GM23338 (cell line): ENCODE measurements at regions not wholly inside any gene's neighbourhood (a gene's known extent, or its start where the extent isn't known, plus 50 kb on each side); places are given as distances from the start of the nearest gene placed in this dataset.

Experiments used
- ATAC-seq: fragments of 200-7000 bp; cut with Tn5 transposase; 3 replicates; pipeline ENCODE4 v1.9.1; 2020
- DNase-seq: peaks from one replicate; pipeline ENCODE4 v3.0.0-alpha.2; 2015; ENCODE audit warnings: low spot score
- H2AFZ ChIP-seq: fragments of 200-600 bp; sonication (generic); 2 replicates; pipeline ENCODE4 v1.8.0; 2016; ENCODE audit warnings: antibody characterized with exemption, mild to moderate bottlenecking, moderate library complexity
- H3F3A ChIP-seq: fragments of 200-600 bp; sonication (generic); replicated peaks from 2 replicates; pipeline ENCODE4 v1.8.0; 2017; ENCODE audit warnings: antibody characterized with exemption, mixed run types, low read depth
- H3K27ac ChIP-seq: fragments of 200-600 bp; sonication (generic); 2 replicates; pipeline ENCODE4 v1.6.1; 2016; ENCODE audit warnings: low read depth
- H3K27me3 ChIP-seq: fragments of 200-600 bp; sonication (generic); 2 replicates; pipeline ENCODE4 v1.8.0; 2016; ENCODE audit warnings: mild to moderate bottlenecking, mixed run types, moderate library complexity; ENCODE audit not compliant: insufficient read depth
- H3K36me3 ChIP-seq: fragments of 200-600 bp; sonication (generic); 2 replicates; pipeline ENCODE4 v1.8.0; 2016; ENCODE audit warnings: mild to moderate bottlenecking; ENCODE audit not compliant: insufficient read depth
- H3K4me1 ChIP-seq: fragments of 200-600 bp; sonication (generic); 2 replicates; pipeline ENCODE4 v1.8.0; 2016; ENCODE audit warnings: mild to moderate bottlenecking, moderate library complexity; ENCODE audit not compliant: insufficient read depth
- H3K4me2 ChIP-seq: fragments of 200-600 bp; sonication (generic); 2 replicates; pipeline ENCODE4 v1.7.1; 2017; ENCODE audit warnings: mixed run types
- H3K4me3 ChIP-seq: fragments of 200-600 bp; sonication (generic); 2 replicates; pipeline ENCODE4 v1.6.1; 2016; ENCODE audit warnings: mixed run types
- H3K79me2 ChIP-seq: fragments of 200-600 bp; sonication (generic); replicated peaks from 2 replicates; pipeline ENCODE4 v1.8.0; 2017; ENCODE audit warnings: mild to moderate bottlenecking; ENCODE audit not compliant: insufficient read depth
- H3K9me2 ChIP-seq: fragments of 200-600 bp; sonication (generic); 2 replicates; pipeline ENCODE4 v1.8.0; 2017; ENCODE audit not compliant: insufficient read depth
- H4K20me1 ChIP-seq: fragments of 200-600 bp; sonication (generic); replicated peaks from 2 replicates; pipeline ENCODE4 v1.8.0; 2017; ENCODE audit warnings: mild to moderate bottlenecking; ENCODE audit not compliant: insufficient read depth
- H3K27ac Mint-ChIP-seq: 2 replicates; pipeline ENCODE4 v1.8.0; 2020; ENCODE audit warnings: inconsistent platforms, mild to moderate bottlenecking, moderate library complexity, mixed read lengths
- H3K27me3 Mint-ChIP-seq: 3 replicates; pipeline ENCODE4 v1.8.0; 2022; ENCODE audit warnings: low read depth, mild to moderate bottlenecking, moderate library complexity, mixed read lengths, inconsistent platforms; ENCODE audit not compliant: insufficient read depth, poor library complexity
- H3K36me3 Mint-ChIP-seq: 3 replicates; pipeline ENCODE4 v1.8.0; 2021; ENCODE audit warnings: low read depth, mild to moderate bottlenecking, inconsistent platforms, moderate library complexity, mixed read lengths
- H3K4me1 Mint-ChIP-seq: 3 replicates; pipeline ENCODE4 v1.8.0; 2020; ENCODE audit warnings: mild to moderate bottlenecking, inconsistent platforms, mixed read lengths
- H3K4me3 Mint-ChIP-seq: 3 replicates; pipeline ENCODE4 v1.8.0; 2021; ENCODE audit warnings: moderate library complexity, mild to moderate bottlenecking, inconsistent platforms, mixed read lengths
- H3K9me3 Mint-ChIP-seq: 3 replicates; pipeline ENCODE4 v1.8.0; 2020; ENCODE audit warnings: moderate library complexity, mild to moderate bottlenecking, inconsistent platforms, mixed read lengths
- CREB1 ChIP-seq: fragments of 250-450 bp; sonication (Bioruptor Pico); IDR thresholded peaks from 2 replicates; pipeline ENCODE4 v1.5.0; 2020; ENCODE audit warnings: low read depth, mild to moderate bottlenecking, moderate library complexity
- EZH2 ChIP-seq: fragments of 200-600 bp; sonication (generic); IDR thresholded peaks from one replicate; pipeline ENCODE4 v1.8.0; 2017; ENCODE audit warnings: antibody characterized with exemption, mild to moderate bottlenecking, low read depth; ENCODE audit not compliant: unreplicated experiment
- EZH2phosphoT487 ChIP-seq: fragments of 200-600 bp; sonication (generic); IDR thresholded peaks from one replicate; pipeline ENCODE4 v1.8.1; 2018; ENCODE audit warnings: antibody characterized with exemption; ENCODE audit not compliant: unreplicated experiment
- JUNB ChIP-seq: IDR thresholded peaks from one replicate; pipeline ENCODE4 v1.6.1; 2016; ENCODE audit warnings: antibody characterized with exemption; ENCODE audit not compliant: unreplicated experiment
- NANOG ChIP-seq: IDR thresholded peaks from 2 replicates; pipeline ENCODE4 v1.6.1; 2016; ENCODE audit warnings: antibody characterized with exemption, borderline replicate concordance
- POLR2AphosphoS5 ChIP-seq: IDR thresholded peaks from 2 replicates; pipeline ENCODE4 v1.6.1; 2016; ENCODE audit warnings: antibody characterized with exemption, low read depth
- STAT1 ChIP-seq: IDR thresholded peaks from one replicate; pipeline ENCODE4 v1.6.1; 2016; ENCODE audit warnings: antibody characterized with exemption; ENCODE audit not compliant: unreplicated experiment
- ZNF114 ChIP-seq: fragments of 250-450 bp; sonication (Bioruptor Pico); IDR thresholded peaks from 2 replicates; pipeline ENCODE4 v1.5.0; 2020; ENCODE audit warnings: mild to moderate bottlenecking, moderate library complexity
- ZNF331 ChIP-seq: fragments of 250-450 bp; sonication (Bioruptor Pico); IDR thresholded peaks from 2 replicates; pipeline ENCODE4 v1.5.0; 2020; ENCODE audit warnings: low read depth, mild to moderate bottlenecking, moderate library complexity
- TF ChIP-seq, protein P1 (sequence below), 2 experiments: fragments of 200-600 bp in 1 of 2; sonication (generic) in 1 of 2; conservative IDR thresholded peaks; 2 replicates each; pipeline versions ENCODE4 v1.5.1 to v1.6.1; 2016 to 2017; ENCODE audit warnings: antibody characterized with exemption in 2 of 2, low read depth in 2 of 2, mild to moderate bottlenecking in 2 of 2, moderate library complexity in 1 of 2
- TF ChIP-seq, protein P2 (sequence below): IDR thresholded peaks from one replicate; pipeline ENCODE4 v1.6.1; 2018; ENCODE audit warnings: antibody characterized with exemption; ENCODE audit not compliant: unreplicated experiment
- TF ChIP-seq, protein P3 (sequence below): IDR thresholded peaks from 2 replicates; pipeline ENCODE4 v1.6.1; 2016; ENCODE audit warnings: antibody characterized with exemption
- TF ChIP-seq, protein P4 (sequence below): fragments of 250-450 bp; sonication (Bioruptor Pico); IDR thresholded peaks from 2 replicates; pipeline ENCODE4 v1.5.0; 2020; ENCODE audit warnings: mild to moderate bottlenecking, moderate library complexity

DNA sequence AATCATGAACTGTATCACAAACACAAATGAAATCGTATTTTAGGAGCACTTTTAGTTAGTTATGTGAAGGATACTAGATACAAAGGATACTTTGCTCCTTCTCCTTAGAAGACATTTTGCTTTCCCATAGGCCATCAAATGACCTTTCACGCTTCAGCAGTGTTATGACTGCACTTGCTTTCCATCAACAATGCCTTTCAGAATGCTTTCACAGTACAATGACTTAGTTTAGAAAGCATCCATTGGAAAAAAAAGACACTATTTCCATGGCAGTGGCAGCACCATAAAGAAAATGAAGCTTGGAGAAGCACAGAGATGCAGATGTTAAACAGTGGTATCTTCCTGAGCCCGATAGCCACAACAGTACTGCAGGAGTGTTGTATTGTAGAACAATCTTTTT is 203.9 kb downstream of the PCSK1 start (continued):
- TF ChIP-seq, protein P1, sequence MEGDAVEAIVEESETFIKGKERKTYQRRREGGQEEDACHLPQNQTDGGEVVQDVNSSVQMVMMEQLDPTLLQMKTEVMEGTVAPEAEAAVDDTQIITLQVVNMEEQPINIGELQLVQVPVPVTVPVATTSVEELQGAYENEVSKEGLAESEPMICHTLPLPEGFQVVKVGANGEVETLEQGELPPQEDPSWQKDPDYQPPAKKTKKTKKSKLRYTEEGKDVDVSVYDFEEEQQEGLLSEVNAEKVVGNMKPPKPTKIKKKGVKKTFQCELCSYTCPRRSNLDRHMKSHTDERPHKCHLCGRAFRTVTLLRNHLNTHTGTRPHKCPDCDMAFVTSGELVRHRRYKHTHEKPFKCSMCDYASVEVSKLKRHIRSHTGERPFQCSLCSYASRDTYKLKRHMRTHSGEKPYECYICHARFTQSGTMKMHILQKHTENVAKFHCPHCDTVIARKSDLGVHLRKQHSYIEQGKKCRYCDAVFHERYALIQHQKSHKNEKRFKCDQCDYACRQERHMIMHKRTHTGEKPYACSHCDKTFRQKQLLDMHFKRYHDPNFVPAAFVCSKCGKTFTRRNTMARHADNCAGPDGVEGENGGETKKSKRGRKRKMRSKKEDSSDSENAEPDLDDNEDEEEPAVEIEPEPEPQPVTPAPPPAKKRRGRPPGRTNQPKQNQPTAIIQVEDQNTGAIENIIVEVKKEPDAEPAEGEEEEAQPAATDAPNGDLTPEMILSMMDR (conservative IDR thresholded peaks at IDR 0.05; ENCODE audit: low read depth in 2 of 2), result no peak

DNA sequence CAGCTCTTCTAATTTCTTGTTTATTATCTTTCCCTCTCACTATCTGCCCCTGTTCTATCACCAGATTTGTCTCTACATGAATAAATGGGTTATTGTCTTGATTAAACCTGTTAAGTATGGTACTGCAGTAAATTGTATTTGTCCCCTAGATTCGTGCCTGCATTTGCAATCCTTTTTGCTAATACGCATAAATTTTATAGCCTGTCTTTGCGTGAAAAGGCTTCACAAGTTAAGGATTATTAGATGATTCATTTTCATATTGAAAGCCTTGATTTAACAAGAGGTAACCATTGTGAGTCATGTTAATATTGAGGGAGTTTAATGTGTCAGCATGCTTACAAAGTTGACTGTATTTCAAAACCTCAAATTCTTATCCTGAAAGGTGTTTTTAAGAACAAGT is 204.6 kb downstream of the PCSK1 start:
- H3K27ac ChIP-seq, result no peak overlapping the region
- H3K4me1 Mint-ChIP-seq, result no peaks in the 10 kb centered on the region
- no peaks in the 10 kb centered on the region for H3K36me3 ChIP-seq
- H3K27ac Mint-ChIP-seq, result no peak overlapping the region
- no peaks in the 10 kb centered on the region for H3K27me3 Mint-ChIP-seq
- H3K27me3 ChIP-seq, result no peaks in the 10 kb centered on the region
- ATAC-seq (no peak), DNase-seq (no peak)
- H3K36me3 Mint-ChIP-seq, result no peaks in the 10 kb centered on the region
- H3F3A ChIP-seq, result no peaks in the 10 kb centered on the region
- H3K79me2 ChIP-seq, result no peaks in the 10 kb centered on the region
- no peaks in the 10 kb centered on the region for H3K9me3 Mint-ChIP-seq
- no peaks in the 10 kb centered on the region for H4K20me1 ChIP-seq
- no peaks in the 10 kb centered on the region for H3K4me1 ChIP-seq
- no peak overlapping the region for H3K4me2 ChIP-seq
- H3K4me3 ChIP-seq, result no peak overlapping the region
- no peaks in the 10 kb centered on the region for H3K9me2 ChIP-seq
- no peak overlapping the region for H3K4me3 Mint-ChIP-seq
- H2AFZ ChIP-seq, result no peak overlapping the region
- TF ChIP-seq POLR2AphosphoS5 (no peak), JUNB (no peak), EZH2 (no peak), CREB1 (CRISPR knock-in tag) (no peak), STAT1 (no peak), EZH2phosphoT487 (no peak), ZNF114 (CRISPR knock-in tag) (no peak), ZNF331 (CRISPR knock-in tag) (no peak), NANOG (no peak)
- TF ChIP-seq, protein P2, sequence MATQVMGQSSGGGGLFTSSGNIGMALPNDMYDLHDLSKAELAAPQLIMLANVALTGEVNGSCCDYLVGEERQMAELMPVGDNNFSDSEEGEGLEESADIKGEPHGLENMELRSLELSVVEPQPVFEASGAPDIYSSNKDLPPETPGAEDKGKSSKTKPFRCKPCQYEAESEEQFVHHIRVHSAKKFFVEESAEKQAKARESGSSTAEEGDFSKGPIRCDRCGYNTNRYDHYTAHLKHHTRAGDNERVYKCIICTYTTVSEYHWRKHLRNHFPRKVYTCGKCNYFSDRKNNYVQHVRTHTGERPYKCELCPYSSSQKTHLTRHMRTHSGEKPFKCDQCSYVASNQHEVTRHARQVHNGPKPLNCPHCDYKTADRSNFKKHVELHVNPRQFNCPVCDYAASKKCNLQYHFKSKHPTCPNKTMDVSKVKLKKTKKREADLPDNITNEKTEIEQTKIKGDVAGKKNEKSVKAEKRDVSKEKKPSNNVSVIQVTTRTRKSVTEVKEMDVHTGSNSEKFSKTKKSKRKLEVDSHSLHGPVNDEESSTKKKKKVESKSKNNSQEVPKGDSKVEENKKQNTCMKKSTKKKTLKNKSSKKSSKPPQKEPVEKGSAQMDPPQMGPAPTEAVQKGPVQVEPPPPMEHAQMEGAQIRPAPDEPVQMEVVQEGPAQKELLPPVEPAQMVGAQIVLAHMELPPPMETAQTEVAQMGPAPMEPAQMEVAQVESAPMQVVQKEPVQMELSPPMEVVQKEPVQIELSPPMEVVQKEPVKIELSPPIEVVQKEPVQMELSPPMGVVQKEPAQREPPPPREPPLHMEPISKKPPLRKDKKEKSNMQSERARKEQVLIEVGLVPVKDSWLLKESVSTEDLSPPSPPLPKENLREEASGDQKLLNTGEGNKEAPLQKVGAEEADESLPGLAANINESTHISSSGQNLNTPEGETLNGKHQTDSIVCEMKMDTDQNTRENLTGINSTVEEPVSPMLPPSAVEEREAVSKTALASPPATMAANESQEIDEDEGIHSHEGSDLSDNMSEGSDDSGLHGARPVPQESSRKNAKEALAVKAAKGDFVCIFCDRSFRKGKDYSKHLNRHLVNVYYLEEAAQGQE, result no peak
- TF ChIP-seq, protein P3, sequence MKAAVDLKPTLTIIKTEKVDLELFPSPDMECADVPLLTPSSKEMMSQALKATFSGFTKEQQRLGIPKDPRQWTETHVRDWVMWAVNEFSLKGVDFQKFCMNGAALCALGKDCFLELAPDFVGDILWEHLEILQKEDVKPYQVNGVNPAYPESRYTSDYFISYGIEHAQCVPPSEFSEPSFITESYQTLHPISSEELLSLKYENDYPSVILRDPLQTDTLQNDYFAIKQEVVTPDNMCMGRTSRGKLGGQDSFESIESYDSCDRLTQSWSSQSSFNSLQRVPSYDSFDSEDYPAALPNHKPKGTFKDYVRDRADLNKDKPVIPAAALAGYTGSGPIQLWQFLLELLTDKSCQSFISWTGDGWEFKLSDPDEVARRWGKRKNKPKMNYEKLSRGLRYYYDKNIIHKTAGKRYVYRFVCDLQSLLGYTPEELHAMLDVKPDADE, result no peak
- TF ChIP-seq, protein P4, sequence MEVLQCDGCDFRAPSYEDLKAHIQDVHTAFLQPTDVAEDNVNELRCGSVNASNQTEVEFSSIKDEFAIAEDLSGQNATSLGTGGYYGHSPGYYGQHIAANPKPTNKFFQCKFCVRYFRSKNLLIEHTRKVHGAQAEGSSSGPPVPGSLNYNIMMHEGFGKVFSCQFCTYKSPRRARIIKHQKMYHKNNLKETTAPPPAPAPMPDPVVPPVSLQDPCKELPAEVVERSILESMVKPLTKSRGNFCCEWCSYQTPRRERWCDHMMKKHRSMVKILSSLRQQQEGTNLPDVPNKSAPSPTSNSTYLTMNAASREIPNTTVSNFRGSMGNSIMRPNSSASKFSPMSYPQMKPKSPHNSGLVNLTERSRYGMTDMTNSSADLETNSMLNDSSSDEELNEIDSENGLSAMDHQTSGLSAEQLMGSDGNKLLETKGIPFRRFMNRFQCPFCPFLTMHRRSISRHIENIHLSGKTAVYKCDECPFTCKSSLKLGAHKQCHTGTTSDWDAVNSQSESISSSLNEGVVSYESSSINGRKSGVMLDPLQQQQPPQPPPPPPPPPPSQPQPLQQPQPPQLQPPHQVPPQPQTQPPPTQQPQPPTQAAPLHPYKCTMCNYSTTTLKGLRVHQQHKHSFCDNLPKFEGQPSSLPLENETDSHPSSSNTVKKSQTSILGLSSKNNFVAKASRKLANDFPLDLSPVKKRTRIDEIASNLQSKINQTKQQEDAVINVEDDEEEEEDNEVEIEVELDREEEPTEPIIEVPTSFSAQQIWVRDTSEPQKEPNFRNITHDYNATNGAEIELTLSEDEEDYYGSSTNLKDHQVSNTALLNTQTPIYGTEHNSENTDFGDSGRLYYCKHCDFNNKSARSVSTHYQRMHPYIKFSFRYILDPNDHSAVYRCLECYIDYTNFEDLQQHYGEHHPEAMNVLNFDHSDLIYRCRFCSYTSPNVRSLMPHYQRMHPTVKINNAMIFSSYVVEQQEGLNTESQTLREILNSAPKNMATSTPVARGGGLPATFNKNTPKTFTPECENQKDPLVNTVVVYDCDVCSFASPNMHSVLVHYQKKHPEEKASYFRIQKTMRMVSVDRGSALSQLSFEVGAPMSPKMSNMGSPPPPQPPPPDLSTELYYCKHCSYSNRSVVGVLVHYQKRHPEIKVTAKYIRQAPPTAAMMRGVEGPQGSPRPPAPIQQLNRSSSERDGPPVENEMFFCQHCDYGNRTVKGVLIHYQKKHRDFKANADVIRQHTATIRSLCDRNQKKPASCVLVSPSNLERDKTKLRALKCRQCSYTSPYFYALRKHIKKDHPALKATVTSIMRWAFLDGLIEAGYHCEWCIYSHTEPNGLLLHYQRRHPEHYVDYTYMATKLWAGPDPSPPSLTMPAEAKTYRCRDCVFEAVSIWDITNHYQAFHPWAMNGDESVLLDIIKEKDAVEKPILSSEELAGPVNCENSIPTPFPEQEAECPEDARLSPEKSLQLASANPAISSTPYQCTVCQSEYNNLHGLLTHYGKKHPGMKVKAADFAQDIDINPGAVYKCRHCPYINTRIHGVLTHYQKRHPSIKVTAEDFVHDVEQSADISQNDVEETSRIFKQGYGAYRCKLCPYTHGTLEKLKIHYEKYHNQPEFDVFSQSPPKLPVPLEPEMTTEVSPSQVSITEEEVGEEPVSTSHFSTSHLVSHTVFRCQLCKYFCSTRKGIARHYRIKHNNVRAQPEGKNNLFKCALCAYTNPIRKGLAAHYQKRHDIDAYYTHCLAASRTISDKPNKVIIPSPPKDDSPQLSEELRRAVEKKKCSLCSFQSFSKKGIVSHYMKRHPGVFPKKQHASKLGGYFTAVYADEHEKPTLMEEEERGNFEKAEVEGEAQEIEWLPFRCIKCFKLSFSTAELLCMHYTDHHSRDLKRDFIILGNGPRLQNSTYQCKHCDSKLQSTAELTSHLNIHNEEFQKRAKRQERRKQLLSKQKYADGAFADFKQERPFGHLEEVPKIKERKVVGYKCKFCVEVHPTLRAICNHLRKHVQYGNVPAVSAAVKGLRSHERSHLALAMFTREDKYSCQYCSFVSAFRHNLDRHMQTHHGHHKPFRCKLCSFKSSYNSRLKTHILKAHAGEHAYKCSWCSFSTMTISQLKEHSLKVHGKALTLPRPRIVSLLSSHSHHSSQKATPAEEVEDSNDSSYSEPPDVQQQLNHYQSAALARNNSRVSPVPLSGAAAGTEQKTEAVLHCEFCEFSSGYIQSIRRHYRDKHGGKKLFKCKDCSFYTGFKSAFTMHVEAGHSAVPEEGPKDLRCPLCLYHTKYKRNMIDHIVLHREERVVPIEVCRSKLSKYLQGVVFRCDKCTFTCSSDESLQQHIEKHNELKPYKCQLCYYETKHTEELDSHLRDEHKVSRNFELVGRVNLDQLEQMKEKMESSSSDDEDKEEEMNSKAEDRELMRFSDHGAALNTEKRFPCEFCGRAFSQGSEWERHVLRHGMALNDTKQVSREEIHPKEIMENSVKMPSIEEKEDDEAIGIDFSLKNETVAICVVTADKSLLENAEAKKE (CRISPR knock-in tag), result no peak
